NCI-H128 (cell line): ENCODE measurements at regions not wholly inside any gene's neighbourhood (a gene's known extent, or its start where the extent isn't known, plus 50 kb on each side); places are given as distances from the start of the nearest gene placed in this dataset.
"Not testable (repeated sequence)": the region's sequence is repeated elsewhere in the genome, so short reads cannot be mapped to it uniquely, and the experiment has no call there.

Source experiments
- DNase-seq: peaks from one replicate; lab custom pipeline; 2025; ENCODE audit not compliant: unreplicated experiment; lab: John Stamatoyannopoulos, UW

- DNase-seq: no peak
These were observed 87.1 kb downstream of the HMHB1 start for GRCh38 chr5:143898916-143899591.

GRCh38 chr5:143908959-143909358, 97.0 kb downstream of the HMHB1 start:
- DNase-seq: no peak

- DNase-seq: no peak
These were observed 101.2 kb downstream of the HMHB1 start for GRCh38 chr5:143913008-143913752.

GRCh38 chr5:143914756-143915155, 102.8 kb downstream of the HMHB1 start:
- DNase-seq: no peak

GRCh38 chr5:143916451-143916850, 104.5 kb downstream of the HMHB1 start:
- DNase-seq: no peak

- no peak for DNase-seq
These were observed 107.0 kb downstream of the HMHB1 start for GRCh38 chr5:143918961-143919360.

GRCh38 chr5:143920772-143921171, 108.8 kb downstream of the HMHB1 start:
- no peak for DNase-seq

- no peak for DNase-seq
These were observed 109.8 kb downstream of the HMHB1 start for GRCh38 chr5:143921525-143922311.

- no peak for DNase-seq
These were observed 110.8 kb downstream of the HMHB1 start for GRCh38 chr5:143922718-143923117.

- no peak for DNase-seq
These were observed 111.8 kb downstream of the HMHB1 start for GRCh38 chr5:143923634-143924266.

GRCh38 chr5:143924311-143924978, 112.5 kb downstream of the HMHB1 start:
- no peak for DNase-seq

GRCh38 chr5:143924979-143925325, 113.0 kb downstream of the HMHB1 start:
- DNase-seq: not testable (repeated sequence)

- no peak for DNase-seq
These were observed 117.5 kb downstream of the HMHB1 start for GRCh38 chr5:143929486-143929885.

- no peak for DNase-seq
These were observed 118.6 kb downstream of the HMHB1 start for GRCh38 chr5:143930561-143930960.

GRCh38 chr5:143931476-143931875, 119.5 kb downstream of the HMHB1 start:
- no peak for DNase-seq

- DNase-seq: no peak
These were observed 120.0 kb downstream of the HMHB1 start for GRCh38 chr5:143931986-143932385.

- no peak for DNase-seq
These were observed 120.6 kb downstream of the HMHB1 start for GRCh38 chr5:143932584-143932983.

GRCh38 chr5:143933451-143933850, 121.5 kb downstream of the HMHB1 start:
- DNase-seq: no peak

GRCh38 chr5:143934821-143935220, 122.9 kb downstream of the HMHB1 start:
- DNase-seq: no peak

GRCh38 chr5:143938230-143938629, 126.3 kb downstream of the HMHB1 start:
- no peak for DNase-seq

GRCh38 chr5:143946837-143947236, 134.9 kb downstream of the HMHB1 start:
- DNase-seq: no peak
